IMR-90 (cell line): ENCODE measurements at regions not wholly inside any gene's neighbourhood (a gene's known extent, or its start where the extent isn't known, plus 50 kb on each side); places are given as distances from the start of the nearest gene placed in this dataset.

Source experiments
- ATAC-seq: fragments of 200-7000 bp; cut with Tn5 transposase; 2 replicates; pipeline ENCODE4 v1.9.1; 2020; ENCODE audit warnings: low read depth, mild to moderate bottlenecking, moderate library complexity
- BruUV-seq: library from RNA; stranded (reverse); fragments of 400-500 nt; replicated peaks from 2 replicates; lab custom pipeline; 2021; lab: Mats Ljungman, UMichigan
- CTCF ChIA-PET: fragments of 300-600 bp; formaldehyde crosslinking; extraction: SDS; loops from one replicate; lab custom pipeline; 2021; ENCODE audit warnings: antibody characterized with exemption; lab: Yijun Ruan, JAX
- POLR2A ChIA-PET: fragments of 300-600 bp; sonication (Branson Sonifier 250); formaldehyde crosslinking; loops from one replicate; lab custom pipeline; 2022; ENCODE audit warnings: antibody characterized with exemption; ENCODE audit not compliant: unreplicated experiment; lab: Charles Lee
- DNase-seq: peaks from one replicate; pipeline ENCODE4 v3.0.0; 2013
- H2AFZ ChIP-seq: replicated peaks from 2 replicates; pipeline ENCODE3; 2013; ENCODE audit warnings: low read length, mild to moderate bottlenecking; ENCODE audit not compliant: poor library complexity
- H2AK5ac ChIP-seq: 2 replicates; pipeline ENCODE4 v1.6.1; 2013; ENCODE audit warnings: low read depth, low read length, inconsistent platforms
- H2AK9ac ChIP-seq: replicated peaks from 2 replicates; pipeline ENCODE3; 2013; ENCODE audit warnings: mild to moderate bottlenecking, low read depth, low read length, moderate library complexity; ENCODE audit not compliant: poor library complexity
- H2BK120ac ChIP-seq: 2 replicates; pipeline ENCODE4 v1.6.1; 2013; ENCODE audit warnings: low read depth, low read length, inconsistent platforms
- H2BK15ac ChIP-seq: 3 replicates; pipeline ENCODE4 v1.6.1; 2013; ENCODE audit warnings: low read depth, low read length, inconsistent platforms
- H2BK20ac ChIP-seq: 2 replicates; pipeline ENCODE4 v1.6.1; 2013; ENCODE audit warnings: low read depth, mild to moderate bottlenecking, inconsistent platforms, low read length, moderate library complexity
- H2BK5ac ChIP-seq: 2 replicates; pipeline ENCODE4 v1.6.1; 2013; ENCODE audit warnings: mild to moderate bottlenecking, low read depth, low read length, inconsistent platforms; ENCODE audit not compliant: poor library complexity, severe bottlenecking
- H3K14ac ChIP-seq: replicated peaks from 2 replicates; pipeline ENCODE4 v1.6.1; 2013; ENCODE audit warnings: low read depth, low read length, inconsistent platforms
- H3K18ac ChIP-seq: 2 replicates; pipeline ENCODE4 v1.6.1; 2013; ENCODE audit warnings: low read depth, low read length, control low read depth
- H3K23ac ChIP-seq: 2 replicates; pipeline ENCODE4 v1.6.1; 2013; ENCODE audit warnings: low read depth, low read length, inconsistent platforms
- H3K27ac ChIP-seq: 2 replicates; pipeline ENCODE4 v1.5.1; 2013; ENCODE audit warnings: mild to moderate bottlenecking, control low read depth, low read length; ENCODE audit not compliant: insufficient read depth
- H3K27me3 ChIP-seq: 2 replicates; pipeline ENCODE4 v1.6.1; 2013; ENCODE audit warnings: low read length; ENCODE audit not compliant: control insufficient read depth, insufficient read depth
- H3K36me3 ChIP-seq: 2 replicates; pipeline ENCODE4 v1.6.1; 2013; ENCODE audit warnings: low read length, mixed read lengths; ENCODE audit not compliant: control insufficient read depth, insufficient read depth
- H3K4ac ChIP-seq: 2 replicates; pipeline ENCODE4 v1.6.1; 2013; ENCODE audit warnings: low read depth, low read length, inconsistent platforms
- H3K4me1 ChIP-seq: 2 replicates; pipeline ENCODE4 v1.6.1; 2013; ENCODE audit warnings: low read length, mixed read lengths; ENCODE audit not compliant: control insufficient read depth, insufficient read depth
- H3K4me2 ChIP-seq: 2 replicates; pipeline ENCODE4 v1.6.1; 2013; ENCODE audit warnings: low read depth, mild to moderate bottlenecking, control low read depth, low read length, moderate library complexity
- H3K4me3 ChIP-seq: 2 replicates; pipeline ENCODE4 v1.5.1; 2013; ENCODE audit warnings: low read depth, mild to moderate bottlenecking, control low read depth, low read length, moderate library complexity; ENCODE audit not compliant: insufficient read depth
- H3K56ac ChIP-seq: 2 replicates; pipeline ENCODE4 v1.6.1; 2013; ENCODE audit warnings: low read length, inconsistent platforms; ENCODE audit not compliant: insufficient read depth; ENCODE audit errors: extremely low read depth
- H3K79me1 ChIP-seq, 2 experiments: 2 replicates each; pipeline ENCODE4 v1.6.1; 2013; ENCODE audit warnings: low read length in 2 of 2, inconsistent platforms in 1 of 2, low read depth in 1 of 2
- H3K9ac ChIP-seq: 2 replicates; pipeline ENCODE4 v1.6.1; 2013; ENCODE audit warnings: low read depth, low read length, control low read depth
- H3K9me1 ChIP-seq: 2 replicates; pipeline ENCODE4 v1.6.1; 2013; ENCODE audit warnings: low read length, inconsistent platforms; ENCODE audit not compliant: insufficient read depth
- H3K9me3 ChIP-seq: 2 replicates; pipeline ENCODE4 v1.6.1; 2013; ENCODE audit warnings: low read length; ENCODE audit not compliant: control insufficient read depth, insufficient read depth
- H4K20me1 ChIP-seq: 2 replicates; pipeline ENCODE4 v1.6.1; 2013; ENCODE audit warnings: low read length, inconsistent platforms; ENCODE audit not compliant: insufficient read depth
- H4K5ac ChIP-seq: 2 replicates; pipeline ENCODE4 v1.6.1; 2013; ENCODE audit warnings: mild to moderate bottlenecking, low read depth, low read length, control low read depth
- H4K8ac ChIP-seq, 2 experiments: 2 replicates each; pipeline ENCODE4 v1.6.1; 2013; ENCODE audit warnings: low read depth in 2 of 2, low read length in 2 of 2, control low read depth in 1 of 2, inconsistent platforms in 1 of 2
- H4K91ac ChIP-seq: 2 replicates; pipeline ENCODE4 v1.6.1; 2013; ENCODE audit warnings: low read depth, low read length, inconsistent platforms; ENCODE audit not compliant: insufficient read depth
- BHLHE40 ChIP-seq: fragments of 150-350 bp; IDR thresholded peaks from 2 replicates; pipeline ENCODE4 v1.6.1; 2016; ENCODE audit warnings: mild to moderate bottlenecking, low read depth, low read length
- CEBPB ChIP-seq: IDR thresholded peaks from 2 replicates; pipeline ENCODE4 v1.6.1; 2012; ENCODE audit warnings: low read depth, low read length, improper control_type of control experiment
- CHD1 ChIP-seq: IDR thresholded peaks from 2 replicates; pipeline ENCODE4 v1.6.1; 2012; ENCODE audit warnings: low read depth, low read length, improper control_type of control experiment
- ELK1 ChIP-seq: fragments of 150-350 bp; IDR thresholded peaks from 2 replicates; pipeline ENCODE4 v1.6.1; 2016; ENCODE audit warnings: low read depth, mild to moderate bottlenecking, low read length, moderate library complexity, borderline replicate concordance
- FOS ChIP-seq: fragments of 150-350 bp; IDR thresholded peaks from 2 replicates; pipeline ENCODE4 v1.6.1; 2016; ENCODE audit warnings: low read depth, low read length
- MAFK ChIP-seq: IDR thresholded peaks from 2 replicates; pipeline ENCODE4 v1.6.1; 2012; ENCODE audit warnings: low read depth, low read length, improper control_type of control experiment
- MAZ ChIP-seq: IDR thresholded peaks from 2 replicates; pipeline ENCODE4 v1.6.1; 2012; ENCODE audit warnings: low read depth, mild to moderate bottlenecking, low read length, improper control_type of control experiment, moderate library complexity, borderline replicate concordance
- MXI1 ChIP-seq: IDR thresholded peaks from 2 replicates; pipeline ENCODE4 v1.6.1; 2012; ENCODE audit warnings: low read depth, mild to moderate bottlenecking, low read length, moderate library complexity, borderline replicate concordance
- NFE2L2 ChIP-seq: fragments of 150-350 bp; IDR thresholded peaks from 2 replicates; pipeline ENCODE4 v1.6.1; 2016; ENCODE audit warnings: low read depth, mild to moderate bottlenecking, low read length
- POLR2A ChIP-seq: IDR thresholded peaks from 2 replicates; pipeline ENCODE4 v1.6.1; 2012; ENCODE audit warnings: mild to moderate bottlenecking, low read depth, low read length
- RAD21 ChIP-seq: IDR thresholded peaks from 2 replicates; pipeline ENCODE4 v1.6.1; 2012; ENCODE audit warnings: low read length, improper control_type of control experiment
- RCOR1 ChIP-seq: IDR thresholded peaks from 2 replicates; pipeline ENCODE4 v1.6.1; 2012; ENCODE audit warnings: mild to moderate bottlenecking, low read length, improper control_type of control experiment; ENCODE audit not compliant: insufficient replicate concordance
- RFX5 ChIP-seq: IDR thresholded peaks from 2 replicates; pipeline ENCODE4 v1.8.0; 2012; ENCODE audit warnings: low read depth, mild to moderate bottlenecking, low read length, moderate library complexity
- SMC3 ChIP-seq: fragments of 150-350 bp; IDR thresholded peaks from 2 replicates; pipeline ENCODE4 v1.6.1; 2016; ENCODE audit warnings: low read depth, mild to moderate bottlenecking, antibody characterized with exemption, low read length, moderate library complexity
- USF2 ChIP-seq: fragments of 150-350 bp; IDR thresholded peaks from 2 replicates; pipeline ENCODE4 v1.6.1; 2017; ENCODE audit warnings: mild to moderate bottlenecking, antibody characterized with exemption, low read length, low read depth
- WGBS, 2 experiments: methylation state at CpG; one replicate each; pipeline versions ENCODE4 v1.1.5 to v1.1.7; 2013; ENCODE audit warnings: missing lambda C conversion rate in 2 of 2; ENCODE audit not compliant: insufficient read length in 1 of 2; ENCODE audit errors: extremely low coverage in 2 of 2; 5-methylcytosine and 5-hydroxymethylcytosine counted together
- dilution Hi-C: fragments of 300-500 bp; cut with HindIII; formaldehyde crosslinking; loops from one replicate; pipeline ENCODE4 v1.14.3; 2018; ENCODE audit warnings: low sequenced_read_pairs; ENCODE audit not compliant: unreplicated experiment
- in situ Hi-C: fragments of 300-500 bp; cut with MboI; formaldehyde crosslinking; loops from 3 replicates; pipeline ENCODE4 v1.14.3; 2019; ENCODE audit warnings: low sequenced_read_pairs, inconsistent platforms, mixed read lengths
- intact Hi-C: fragments of 100-400 bp; cut with micrococcal nuclease; formaldehyde crosslinking; loops from 2 replicates; pipeline ENCODE4 v1.10.0; 2022
- TF ChIP-seq, protein P1 (sequence below): conservative IDR thresholded peaks from 2 replicates; pipeline ENCODE4 v1.5.1; 2012; ENCODE audit warnings: mild to moderate bottlenecking, low read depth, low read length, improper control_type of control experiment

- Histone ChIP-seq H2AK9ac (no peak overlapping the region), H3K4me2 (no peak overlapping the region), H3K4me1 (no peaks in the 10 kb centered on the region), H2BK5ac (no peak overlapping the region), H3K4ac (no peak overlapping the region), H3K4me3 (no peak overlapping the region), H2AFZ (no peak overlapping the region), H3K14ac (no peak overlapping the region), H3K9me3 (no peaks in the 10 kb centered on the region), H3K18ac (no peak overlapping the region), H4K5ac (no peak overlapping the region), H3K9ac (no peak overlapping the region), H3K79me1 (no peaks in the 10 kb centered on the region), H3K36me3 (no peaks in the 10 kb centered on the region), H2AK5ac (no peak overlapping the region), H4K91ac (no peak overlapping the region), H4K8ac (no peak overlapping the region), H2BK15ac (no peak overlapping the region), H3K27ac (no peak overlapping the region), H2BK120ac (no peak overlapping the region), H2BK20ac (no peak overlapping the region), H4K20me1 (no peaks in the 10 kb centered on the region), H3K56ac (no peak overlapping the region), H3K23ac (no peak overlapping the region), H3K27me3 (peaks cover 10% of the 10 kb centered on the region), H3K9me1 (no peaks in the 10 kb centered on the region)
- no CpG with 5 or more reads among the region's 4 CpGs for WGBS, 2 experiments
- CTCF ChIA-PET, result no interaction called here
- in situ Hi-C loops (no loop called here), dilution Hi-C loops (no loop called here), intact Hi-C loops (no loop called here)
- DNase-seq (no peak), ATAC-seq (no peak)
- POLR2A ChIA-PET, result no interaction called here
- no peak for TF ChIP-seq CHD1
- TF ChIP-seq RAD21, result no peak
- TF ChIP-seq RFX5, result no peak
- TF ChIP-seq ELK1, result no peak
- TF ChIP-seq CEBPB, result no peak
- TF ChIP-seq MXI1, result no peak
- TF ChIP-seq, protein P1, sequence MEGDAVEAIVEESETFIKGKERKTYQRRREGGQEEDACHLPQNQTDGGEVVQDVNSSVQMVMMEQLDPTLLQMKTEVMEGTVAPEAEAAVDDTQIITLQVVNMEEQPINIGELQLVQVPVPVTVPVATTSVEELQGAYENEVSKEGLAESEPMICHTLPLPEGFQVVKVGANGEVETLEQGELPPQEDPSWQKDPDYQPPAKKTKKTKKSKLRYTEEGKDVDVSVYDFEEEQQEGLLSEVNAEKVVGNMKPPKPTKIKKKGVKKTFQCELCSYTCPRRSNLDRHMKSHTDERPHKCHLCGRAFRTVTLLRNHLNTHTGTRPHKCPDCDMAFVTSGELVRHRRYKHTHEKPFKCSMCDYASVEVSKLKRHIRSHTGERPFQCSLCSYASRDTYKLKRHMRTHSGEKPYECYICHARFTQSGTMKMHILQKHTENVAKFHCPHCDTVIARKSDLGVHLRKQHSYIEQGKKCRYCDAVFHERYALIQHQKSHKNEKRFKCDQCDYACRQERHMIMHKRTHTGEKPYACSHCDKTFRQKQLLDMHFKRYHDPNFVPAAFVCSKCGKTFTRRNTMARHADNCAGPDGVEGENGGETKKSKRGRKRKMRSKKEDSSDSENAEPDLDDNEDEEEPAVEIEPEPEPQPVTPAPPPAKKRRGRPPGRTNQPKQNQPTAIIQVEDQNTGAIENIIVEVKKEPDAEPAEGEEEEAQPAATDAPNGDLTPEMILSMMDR, result no peak
- TF ChIP-seq NFE2L2, result no peak
- no peak for TF ChIP-seq MAZ
- no peak for TF ChIP-seq BHLHE40
- TF ChIP-seq POLR2A, result no peak
- no peak for TF ChIP-seq SMC3
- no peak for TF ChIP-seq USF2
- no peak for TF ChIP-seq MAFK
- no peak for TF ChIP-seq RCOR1
- TF ChIP-seq FOS, result no peak
- no TSS peak for BruUV-seq
These were observed 337.4 kb downstream of the MIAT start for GRCh38 chr22:26994801-26995200.
